ENCODE measurements at regions not wholly inside any gene's neighbourhood (a gene's known extent, or its start where the extent isn't known, plus 50 kb on each side); places are given as distances from the start of the nearest gene placed in this dataset.

DNA sequence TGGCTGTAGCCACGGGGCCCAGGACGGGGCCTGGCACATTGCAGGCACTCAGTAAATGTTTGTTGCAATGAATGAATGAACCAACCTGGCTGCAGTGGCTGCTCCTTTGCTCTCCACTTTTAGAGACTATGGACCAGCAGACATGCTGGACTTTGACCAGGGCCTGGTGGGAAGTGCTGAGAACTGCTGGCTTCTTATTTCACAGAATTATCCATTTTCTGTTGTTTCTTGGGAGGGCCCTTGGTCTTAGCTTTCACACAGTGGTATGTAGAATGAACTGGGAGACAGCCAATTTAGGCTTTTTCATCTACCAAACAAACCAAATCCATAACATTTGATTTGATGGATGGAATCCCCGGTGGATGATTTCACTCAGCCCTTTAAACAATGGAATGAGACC, 78.0 kb upstream of the LHFPL2 start:
- Histone ChIP-seq H3K27me3 (no peaks in the 10 kb centered on the region), H3K36me3 (no peaks in the 10 kb centered on the region), H3K9me3 (no peaks in the 10 kb centered on the region), H3K4me1 (no peaks in the 10 kb centered on the region), H3K27ac (no peak overlapping the region), H3K4me3 (no peak overlapping the region)
- DNase-seq = no peak
- TF ChIP-seq, protein P1, sequence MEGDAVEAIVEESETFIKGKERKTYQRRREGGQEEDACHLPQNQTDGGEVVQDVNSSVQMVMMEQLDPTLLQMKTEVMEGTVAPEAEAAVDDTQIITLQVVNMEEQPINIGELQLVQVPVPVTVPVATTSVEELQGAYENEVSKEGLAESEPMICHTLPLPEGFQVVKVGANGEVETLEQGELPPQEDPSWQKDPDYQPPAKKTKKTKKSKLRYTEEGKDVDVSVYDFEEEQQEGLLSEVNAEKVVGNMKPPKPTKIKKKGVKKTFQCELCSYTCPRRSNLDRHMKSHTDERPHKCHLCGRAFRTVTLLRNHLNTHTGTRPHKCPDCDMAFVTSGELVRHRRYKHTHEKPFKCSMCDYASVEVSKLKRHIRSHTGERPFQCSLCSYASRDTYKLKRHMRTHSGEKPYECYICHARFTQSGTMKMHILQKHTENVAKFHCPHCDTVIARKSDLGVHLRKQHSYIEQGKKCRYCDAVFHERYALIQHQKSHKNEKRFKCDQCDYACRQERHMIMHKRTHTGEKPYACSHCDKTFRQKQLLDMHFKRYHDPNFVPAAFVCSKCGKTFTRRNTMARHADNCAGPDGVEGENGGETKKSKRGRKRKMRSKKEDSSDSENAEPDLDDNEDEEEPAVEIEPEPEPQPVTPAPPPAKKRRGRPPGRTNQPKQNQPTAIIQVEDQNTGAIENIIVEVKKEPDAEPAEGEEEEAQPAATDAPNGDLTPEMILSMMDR (IDR thresholded peaks at IDR 0.05) = no peak
- ATAC-seq = no peak
- WGBS, 2 donors = 96 to 98% methylated on average over 3 of the region's 3 CpGs
- intact Hi-C loops (cut with DNase I) = no loop called here

DNA sequence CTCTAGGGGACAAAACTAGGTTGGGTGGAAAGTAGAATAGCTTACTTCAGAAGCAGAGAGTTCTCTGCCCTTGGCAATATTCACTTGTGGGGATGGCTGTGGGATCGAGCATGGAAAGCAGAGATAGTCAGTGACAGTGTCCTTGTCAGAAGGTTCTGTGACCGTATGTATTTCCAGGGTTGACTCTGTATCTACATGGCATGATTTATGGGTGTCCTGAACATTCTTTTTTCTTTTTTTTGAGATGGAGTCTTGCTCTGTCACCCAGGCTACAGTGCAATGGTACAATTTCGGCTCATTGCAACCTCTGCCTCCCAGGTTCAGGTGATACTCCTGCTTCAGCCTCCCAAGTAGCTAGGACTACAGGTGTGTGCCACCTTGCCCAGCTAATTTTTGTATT, 77.4 kb upstream of the LHFPL2 start:
- 98 to 99% methylated on average over 3 of the region's 3 CpGs for WGBS, 2 donors
- H3K27ac ChIP-seq = no peak overlapping the region
- TF ChIP-seq, protein P1 (IDR thresholded peaks at IDR 0.05) = no peak
- H3K4me3 ChIP-seq = no peak overlapping the region
- intact Hi-C loops (cut with DNase I) = no loop called here
- peaks cover 0 to 2% (median 0%) of the 10 kb centered on the region in 9 donors for H3K4me1 ChIP-seq
- no peaks in the 10 kb centered on the region for H3K27me3 ChIP-seq
- H3K36me3 ChIP-seq = no peaks in the 10 kb centered on the region
- DNase-seq (no peak), ATAC-seq (no peak)
- no peaks in the 10 kb centered on the region for H3K9me3 ChIP-seq

DNA sequence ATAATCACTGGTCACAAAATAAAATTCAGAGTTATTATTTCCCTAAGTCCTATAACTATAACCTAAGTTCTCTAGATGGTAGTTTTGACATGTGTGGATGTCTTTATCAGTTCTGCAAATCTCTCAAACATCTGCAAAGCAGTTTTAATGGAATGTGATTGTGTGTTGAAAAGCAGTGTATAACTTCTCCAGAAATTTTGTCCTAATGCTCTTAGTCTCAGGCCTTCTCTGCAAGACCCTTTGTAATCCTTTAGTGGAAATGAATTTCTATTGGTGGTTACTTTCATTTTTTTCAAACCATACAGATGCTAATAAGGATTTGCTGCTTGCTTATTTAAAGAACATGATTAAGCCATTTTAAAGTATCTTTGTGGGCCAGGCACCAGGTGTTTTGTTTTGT, 75.5 kb upstream of the LHFPL2 start:
- intact Hi-C loops (cut with DNase I) = no loop called here
- H3K36me3 ChIP-seq = no peaks in the 10 kb centered on the region
- no peaks in the 10 kb centered on the region for H3K27me3 ChIP-seq
- H3K4me1 ChIP-seq = peaks cover 0 to 11% (median 0%) of the 10 kb centered on the region in 9 donors
- no peak for ATAC-seq
- no peak overlapping the region for H3K27ac ChIP-seq
- DNase-seq = no peak
- TF ChIP-seq, protein P1 (IDR thresholded peaks at IDR 0.05) = no peak
- H3K9me3 ChIP-seq = no peaks in the 10 kb centered on the region
- no peak overlapping the region for H3K4me3 ChIP-seq

DNA sequence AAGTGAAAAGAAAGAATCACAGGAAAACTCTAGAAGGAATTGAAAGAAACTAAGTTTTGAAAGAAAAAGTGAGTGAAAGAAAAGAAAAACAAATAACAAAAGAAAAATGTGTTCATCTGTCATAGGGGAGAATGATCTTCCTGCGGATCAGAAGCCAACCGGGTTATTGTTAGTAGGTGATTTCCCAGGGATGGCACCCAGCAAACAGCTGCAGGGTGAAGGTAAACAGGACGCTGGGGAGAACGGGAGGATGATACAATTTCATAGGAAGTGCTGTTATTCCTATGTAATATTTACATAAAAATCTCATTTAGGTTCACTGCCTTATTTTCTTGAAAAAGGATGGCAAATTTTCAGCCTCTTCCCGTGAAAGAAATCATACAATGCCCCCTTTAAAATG, 72.4 kb upstream of the LHFPL2 start:
- Histone ChIP-seq H3K27ac (no peak overlapping the region), H3K4me1 (peaks cover 0 to 11% (median 0%) of the 10 kb centered on the region in 9 donors), H3K27me3 (peaks cover 0 to 6% (median 0%) of the 10 kb centered on the region in 7 donors), H3K9me3 (no peaks in the 10 kb centered on the region), H3K4me3 (no peak overlapping the region), H3K36me3 (no peaks in the 10 kb centered on the region)
- DNase-seq (no peak), ATAC-seq (no peak)
- TF ChIP-seq, protein P1 (IDR thresholded peaks at IDR 0.05) = no peak
- intact Hi-C loops (cut with DNase I) = no loop called here
- 57 to 63% methylated on average over 5 of the region's 5 CpGs for WGBS, 2 donors

Data from heart right ventricle (tissue), 16 donors.